H9 (cell line): ENCODE measurements at regions not wholly inside any gene's neighbourhood (a gene's known extent, or its start where the extent isn't known, plus 50 kb on each side); places are given as distances from the start of the nearest gene placed in this dataset.

Experiments used
- DNase-seq: peaks from one replicate; pipeline ENCODE4 v3.0.0-alpha.2; 2017
- H2AFZ ChIP-seq: one replicate; pipeline ENCODE4 v1.6.1; 2013; ENCODE audit warnings: mild to moderate bottlenecking, low read length, control low read depth, moderate library complexity
- H2AK5ac ChIP-seq: 2 replicates; pipeline ENCODE4 v1.6.1; 2013; ENCODE audit warnings: low read length, control low read depth, mixed read lengths; ENCODE audit not compliant: insufficient read length
- H2BK120ac ChIP-seq: one replicate; pipeline ENCODE4 v1.6.1; 2013; ENCODE audit warnings: low read depth, mild to moderate bottlenecking, low read length, control low read depth, inconsistent platforms; ENCODE audit not compliant: poor library complexity, severe bottlenecking
- H2BK12ac ChIP-seq: 2 replicates; pipeline ENCODE4 v1.6.1; 2013; ENCODE audit warnings: low read length, control low read depth, mixed read lengths, low read depth; ENCODE audit not compliant: insufficient read length
- H2BK15ac ChIP-seq: 2 replicates; pipeline ENCODE4 v1.6.1; 2013; ENCODE audit warnings: low read depth, low read length, control low read depth
- H2BK20ac ChIP-seq: one replicate; pipeline ENCODE4 v1.6.1; 2013; ENCODE audit warnings: low read depth, mild to moderate bottlenecking, low read length, control low read depth, inconsistent platforms; ENCODE audit not compliant: poor library complexity, severe bottlenecking
- H2BK5ac ChIP-seq: 2 replicates; pipeline ENCODE4 v1.6.1; 2013; ENCODE audit warnings: low read length, control low read depth, mixed read lengths; ENCODE audit not compliant: insufficient read length
- H3K14ac ChIP-seq: 2 replicates; pipeline ENCODE4 v1.6.1; 2013; ENCODE audit warnings: low read length, control low read depth; ENCODE audit not compliant: insufficient read depth
- H3K18ac ChIP-seq: 2 replicates; pipeline ENCODE4 v1.6.1; 2013; ENCODE audit warnings: low read depth, mild to moderate bottlenecking, mixed read lengths, low read length, control low read depth; ENCODE audit not compliant: insufficient read length
- H3K23ac ChIP-seq: 2 replicates; pipeline ENCODE4 v1.6.1; 2013; ENCODE audit warnings: low read length, control low read depth, mixed read lengths, low read depth; ENCODE audit not compliant: insufficient read length
- H3K23me2 ChIP-seq: 2 replicates; pipeline ENCODE4 v1.6.1; 2013; ENCODE audit warnings: low read depth, mild to moderate bottlenecking, mixed read lengths, low read length, control low read depth; ENCODE audit not compliant: insufficient read length, poor library complexity, severe bottlenecking
- H3K27ac ChIP-seq: 2 replicates; pipeline ENCODE4 v1.5.1; 2013; ENCODE audit warnings: low read length, control low read depth, mixed read lengths, low read depth; ENCODE audit not compliant: insufficient read length
- H3K27me3 ChIP-seq: 2 replicates; pipeline ENCODE4 v1.6.1; 2013; ENCODE audit warnings: low read length, control low read depth, inconsistent platforms; ENCODE audit not compliant: insufficient read depth
- H3K4ac ChIP-seq: 2 replicates; pipeline ENCODE4 v1.6.1; 2013; ENCODE audit warnings: low read depth, mild to moderate bottlenecking, control low read depth, inconsistent platforms, low read length, moderate library complexity
- H3K4me1 ChIP-seq: 2 replicates; pipeline ENCODE4 v1.6.1; 2013; ENCODE audit warnings: low read length, control low read depth, inconsistent platforms; ENCODE audit not compliant: insufficient read depth
- H3K4me2 ChIP-seq: 2 replicates; pipeline ENCODE4 v1.6.1; 2013; ENCODE audit warnings: low read length, control low read depth, mixed read lengths; ENCODE audit not compliant: insufficient read length, insufficient read depth
- H3K56ac ChIP-seq: 2 replicates; pipeline ENCODE4 v1.6.1; 2013; ENCODE audit warnings: low read depth, mild to moderate bottlenecking, mixed read lengths, low read length, control low read depth; ENCODE audit not compliant: insufficient read length
- H3K79me1 ChIP-seq: 2 replicates; pipeline ENCODE4 v1.6.1; 2013; ENCODE audit warnings: low read depth, mild to moderate bottlenecking, moderate library complexity, low read length, control low read depth, inconsistent platforms; ENCODE audit not compliant: insufficient read depth, poor library complexity, severe bottlenecking
- H3K79me2 ChIP-seq: 2 replicates; pipeline ENCODE4 v1.6.1; 2013; ENCODE audit warnings: low read length, control low read depth, inconsistent platforms; ENCODE audit not compliant: insufficient read depth
- H3K9ac ChIP-seq: 2 replicates; pipeline ENCODE4 v1.6.1; 2013; ENCODE audit warnings: low read length, control low read depth, mixed read lengths; ENCODE audit not compliant: insufficient read length; ENCODE audit errors: extremely low read depth
- H3K9me3 ChIP-seq: one replicate; pipeline ENCODE4 v1.6.1; 2013; ENCODE audit warnings: low read depth, low read length, inconsistent platforms; ENCODE audit not compliant: control insufficient read depth
- H3T11ph ChIP-seq: one replicate; pipeline ENCODE4 v1.6.1; 2013; ENCODE audit warnings: mild to moderate bottlenecking, low read length, control low read depth, inconsistent platforms
- H4K20me1 ChIP-seq: one replicate; pipeline ENCODE4 v1.6.1; 2013; ENCODE audit not compliant: control insufficient read depth, insufficient read length, insufficient read depth
- H4K5ac ChIP-seq: 2 replicates; pipeline ENCODE4 v1.6.1; 2013; ENCODE audit warnings: low read depth, mild to moderate bottlenecking, mixed read lengths, low read length, control low read depth; ENCODE audit not compliant: insufficient read length
- H4K8ac ChIP-seq: replicated peaks from 2 replicates; pipeline ENCODE4 v1.6.1; 2013; ENCODE audit warnings: low read length, control low read depth, mixed read lengths, low read depth; ENCODE audit not compliant: insufficient read length
- H4K91ac ChIP-seq: 2 replicates; pipeline ENCODE4 v1.6.1; 2013; ENCODE audit warnings: low read depth, mild to moderate bottlenecking, moderate library complexity, mixed read lengths, low read length, control low read depth; ENCODE audit not compliant: insufficient read length
- H3K27ac Mint-ChIP-seq, 3 experiments: 2 replicates in 2 of 3; 3 replicates in 1 of 3; pipeline ENCODE4 v1.8.0; 2020 to 2021; ENCODE audit warnings: mixed read lengths in 3 of 3, mild to moderate bottlenecking in 1 of 3, moderate library complexity in 1 of 3
- H3K27me3 Mint-ChIP-seq: 2 replicates; pipeline ENCODE4 v1.8.0; 2021; ENCODE audit warnings: low read depth, mild to moderate bottlenecking, moderate library complexity, mixed read lengths
- H3K36me3 Mint-ChIP-seq, 3 experiments: 2 replicates in 2 of 3; 3 replicates in 1 of 3; pipeline ENCODE4 v1.8.0; 2020 to 2021; ENCODE audit warnings: low read depth in 3 of 3, mixed read lengths in 3 of 3; ENCODE audit not compliant: insufficient read depth in 1 of 3
- H3K4me1 Mint-ChIP-seq, 2 experiments: 2 replicates each; pipeline ENCODE4 v1.8.0; 2020; ENCODE audit warnings: mixed read lengths in 2 of 2
- H3K4me3 Mint-ChIP-seq, 2 experiments: 2 replicates in 1 of 2; 3 replicates in 1 of 2; pipeline ENCODE4 v1.8.0; 2020 to 2021; ENCODE audit warnings: mild to moderate bottlenecking in 2 of 2, mixed read lengths in 2 of 2, moderate library complexity in 1 of 2
- H3K9me3 Mint-ChIP-seq, 2 experiments: 2 replicates in 1 of 2; 3 replicates in 1 of 2; pipeline ENCODE4 v1.8.0; 2020; ENCODE audit warnings: mild to moderate bottlenecking in 2 of 2, mixed read lengths in 2 of 2, moderate library complexity in 1 of 2
- WGBS: extraction: QIAGEN DNeasy Blood & Tissue Kit; methylation state at CpG from one replicate; pipeline ENCODE4 v1.1.7; 2013; ENCODE audit warnings: missing lambda C conversion rate, low lambda C conversion rate, mixed read lengths; ENCODE audit not compliant: insufficient read length; ENCODE audit errors: extremely low coverage; 5-methylcytosine and 5-hydroxymethylcytosine counted together
- TF ChIP-seq, protein P1 (sequence below): fragments of 200-600 bp; sonication (generic); conservative IDR thresholded peaks from 3 replicates; pipeline ENCODE4 v1.8.0; 2021; ENCODE audit warnings: antibody characterized with exemption, mild to moderate bottlenecking

DNA sequence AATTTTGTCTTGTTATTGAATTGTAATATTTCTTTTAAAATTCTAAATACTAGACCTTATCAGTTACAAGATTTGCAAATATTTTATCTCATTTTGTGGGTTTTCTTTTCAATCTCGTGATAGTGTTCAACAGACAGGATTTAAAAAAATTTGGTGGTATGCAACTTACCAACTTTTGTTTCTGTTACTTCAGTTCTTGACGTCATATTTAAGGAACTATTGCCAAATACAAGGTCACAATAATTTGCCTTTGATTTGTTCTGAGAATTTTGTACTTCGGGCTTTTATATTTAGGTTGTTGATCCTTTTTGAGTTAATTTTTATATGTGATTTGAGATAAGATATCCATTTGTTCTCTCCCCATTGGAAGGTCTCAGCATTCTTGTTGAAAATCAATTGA lies 876.6 kb downstream of the DCDC2C start:
- Histone ChIP-seq H3K79me2 (no peaks in the 10 kb centered on the region), H3K23me2 (no peaks in the 10 kb centered on the region), H3K56ac (no peak overlapping the region), H4K20me1 (no peaks in the 10 kb centered on the region), H3K27me3 (no peaks in the 10 kb centered on the region), H3K79me1 (no peaks in the 10 kb centered on the region), H3K4me1 (no peaks in the 10 kb centered on the region), H3K23ac (no peak overlapping the region), H3K18ac (no peak overlapping the region), H3K14ac (no peak overlapping the region), H4K5ac (no peak overlapping the region), H3K9me3 (no peaks in the 10 kb centered on the region), H2BK5ac (no peak overlapping the region), H2BK12ac (no peak overlapping the region), H2BK120ac (no peak overlapping the region), H2AFZ (no peak overlapping the region), H3K4ac (no peak overlapping the region), H4K91ac (no peak overlapping the region), H3K4me2 (no peak overlapping the region), H2BK15ac (no peak overlapping the region), H4K8ac (no peak overlapping the region), H2BK20ac (no peak overlapping the region), H2AK5ac (no peak overlapping the region), H3K9ac (no peak overlapping the region), H3T11ph (no peak overlapping the region), H3K27ac (no peak overlapping the region)
- peaks cover 15 to 20% of the 10 kb centered on the region in 2 experiments for H3K4me1 Mint-ChIP-seq
- no peak overlapping the region for H3K27ac Mint-ChIP-seq
- no CpG with 5 or more reads among the region's 3 CpGs for WGBS
- DNase-seq, result no peak
- peaks cover 0 to 13% (median 4%) of the 10 kb centered on the region in 3 experiments; a peak in 3 of 7 replicates for H3K36me3 Mint-ChIP-seq
- no peaks in the 10 kb centered on the region for H3K27me3 Mint-ChIP-seq
- TF ChIP-seq, protein P1, sequence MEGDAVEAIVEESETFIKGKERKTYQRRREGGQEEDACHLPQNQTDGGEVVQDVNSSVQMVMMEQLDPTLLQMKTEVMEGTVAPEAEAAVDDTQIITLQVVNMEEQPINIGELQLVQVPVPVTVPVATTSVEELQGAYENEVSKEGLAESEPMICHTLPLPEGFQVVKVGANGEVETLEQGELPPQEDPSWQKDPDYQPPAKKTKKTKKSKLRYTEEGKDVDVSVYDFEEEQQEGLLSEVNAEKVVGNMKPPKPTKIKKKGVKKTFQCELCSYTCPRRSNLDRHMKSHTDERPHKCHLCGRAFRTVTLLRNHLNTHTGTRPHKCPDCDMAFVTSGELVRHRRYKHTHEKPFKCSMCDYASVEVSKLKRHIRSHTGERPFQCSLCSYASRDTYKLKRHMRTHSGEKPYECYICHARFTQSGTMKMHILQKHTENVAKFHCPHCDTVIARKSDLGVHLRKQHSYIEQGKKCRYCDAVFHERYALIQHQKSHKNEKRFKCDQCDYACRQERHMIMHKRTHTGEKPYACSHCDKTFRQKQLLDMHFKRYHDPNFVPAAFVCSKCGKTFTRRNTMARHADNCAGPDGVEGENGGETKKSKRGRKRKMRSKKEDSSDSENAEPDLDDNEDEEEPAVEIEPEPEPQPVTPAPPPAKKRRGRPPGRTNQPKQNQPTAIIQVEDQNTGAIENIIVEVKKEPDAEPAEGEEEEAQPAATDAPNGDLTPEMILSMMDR, result no peak
- H3K4me3 Mint-ChIP-seq, result no peak overlapping the region
- H3K9me3 Mint-ChIP-seq, result peaks cover 6 to 7% of the 10 kb centered on the region in 2 experiments; a peak in 4 of 5 replicates
